Glomerular endothelial cell (primary cell): ENCODE measurements at regions not wholly inside any gene's neighbourhood (a gene's known extent, or its start where the extent isn't known, plus 50 kb on each side); places are given as distances from the start of the nearest gene placed in this dataset.
"Not testable (repeated sequence)": the region's sequence is repeated elsewhere in the genome, so short reads cannot be mapped to it uniquely, and the experiment has no call there.

ENCODE experiments used
- DNase-seq: peaks from one replicate; pipeline ENCODE4 v3.0.0-alpha.2; 2011; ENCODE audit warnings: low read depth, low spot score; ENCODE audit errors: extremely low read depth

DNA sequence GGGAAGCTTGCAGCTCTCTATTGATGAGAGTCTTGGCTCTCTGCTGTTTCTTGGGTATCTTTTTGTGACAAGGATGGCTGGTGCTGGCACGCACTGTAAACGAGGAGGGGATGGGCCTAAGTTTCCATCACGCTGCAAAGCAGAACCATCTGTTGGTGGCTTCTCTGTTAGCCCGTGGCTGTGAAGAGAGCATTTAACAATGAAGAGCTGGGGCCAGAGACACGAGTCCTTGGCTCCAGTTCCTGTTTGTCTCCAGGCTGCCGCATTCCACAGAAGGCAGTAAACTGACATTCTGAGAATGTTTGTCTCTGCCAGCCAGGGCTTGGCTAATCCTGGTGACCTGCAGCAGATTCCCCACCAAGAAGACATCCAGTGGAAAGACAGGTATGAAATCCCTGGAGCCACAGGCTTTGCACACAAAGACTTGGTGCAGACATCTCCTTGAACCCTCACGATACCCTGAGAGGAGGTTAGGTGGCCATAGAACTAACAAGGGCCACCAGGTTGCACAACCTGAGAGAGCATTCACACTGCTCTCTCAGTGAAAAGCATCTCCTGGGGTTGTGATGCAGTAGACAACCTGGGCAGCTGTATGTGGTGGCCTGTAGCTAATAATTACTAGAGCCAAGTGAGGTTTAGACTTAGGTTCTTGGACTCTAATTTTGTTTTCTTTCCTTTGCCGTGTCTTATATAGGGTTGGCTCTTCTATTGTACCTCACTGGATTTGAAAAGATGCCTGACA lies 130.9 kb downstream of the ASB7 start:
- no peak for DNase-seq

DNA sequence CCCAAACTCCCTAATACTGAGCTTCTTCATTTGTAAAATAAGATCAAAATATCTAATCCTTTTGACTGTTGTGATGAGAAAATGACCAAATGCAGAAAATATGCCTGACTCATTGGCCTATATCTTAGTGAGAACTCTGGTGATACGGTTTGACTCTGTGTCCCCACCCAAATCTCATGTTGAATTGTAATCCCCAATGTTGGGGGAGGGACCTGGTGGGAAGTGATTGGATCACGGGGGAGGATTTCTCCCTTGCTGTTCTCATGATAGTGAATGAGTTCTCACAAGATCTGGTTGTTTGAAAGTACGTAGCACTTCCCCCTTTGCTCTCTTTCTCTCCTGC lies 131.4 kb downstream of the ASB7 start:
- not testable (repeated sequence) for DNase-seq

DNA sequence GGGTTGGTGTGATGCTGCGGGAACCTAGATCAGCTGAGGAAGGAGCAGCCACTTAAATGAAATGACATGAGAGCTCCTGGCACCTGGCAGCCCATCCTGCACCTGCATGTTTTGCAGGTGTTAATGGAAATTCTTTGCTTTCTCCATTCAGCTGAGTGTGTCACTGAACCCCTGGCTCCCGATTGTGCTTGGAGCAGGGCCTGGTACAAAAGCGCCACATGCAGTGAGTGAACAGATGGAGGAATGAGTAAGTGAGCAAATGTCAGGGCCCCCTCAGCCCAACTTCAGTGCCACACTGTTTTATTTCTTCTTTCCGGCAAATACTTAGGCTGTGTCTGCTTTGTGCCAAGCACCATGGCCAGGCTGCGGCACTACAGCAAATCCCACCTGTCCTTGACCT lies 132.2 kb downstream of the ASB7 start:
- DNase-seq = no peak

DNA sequence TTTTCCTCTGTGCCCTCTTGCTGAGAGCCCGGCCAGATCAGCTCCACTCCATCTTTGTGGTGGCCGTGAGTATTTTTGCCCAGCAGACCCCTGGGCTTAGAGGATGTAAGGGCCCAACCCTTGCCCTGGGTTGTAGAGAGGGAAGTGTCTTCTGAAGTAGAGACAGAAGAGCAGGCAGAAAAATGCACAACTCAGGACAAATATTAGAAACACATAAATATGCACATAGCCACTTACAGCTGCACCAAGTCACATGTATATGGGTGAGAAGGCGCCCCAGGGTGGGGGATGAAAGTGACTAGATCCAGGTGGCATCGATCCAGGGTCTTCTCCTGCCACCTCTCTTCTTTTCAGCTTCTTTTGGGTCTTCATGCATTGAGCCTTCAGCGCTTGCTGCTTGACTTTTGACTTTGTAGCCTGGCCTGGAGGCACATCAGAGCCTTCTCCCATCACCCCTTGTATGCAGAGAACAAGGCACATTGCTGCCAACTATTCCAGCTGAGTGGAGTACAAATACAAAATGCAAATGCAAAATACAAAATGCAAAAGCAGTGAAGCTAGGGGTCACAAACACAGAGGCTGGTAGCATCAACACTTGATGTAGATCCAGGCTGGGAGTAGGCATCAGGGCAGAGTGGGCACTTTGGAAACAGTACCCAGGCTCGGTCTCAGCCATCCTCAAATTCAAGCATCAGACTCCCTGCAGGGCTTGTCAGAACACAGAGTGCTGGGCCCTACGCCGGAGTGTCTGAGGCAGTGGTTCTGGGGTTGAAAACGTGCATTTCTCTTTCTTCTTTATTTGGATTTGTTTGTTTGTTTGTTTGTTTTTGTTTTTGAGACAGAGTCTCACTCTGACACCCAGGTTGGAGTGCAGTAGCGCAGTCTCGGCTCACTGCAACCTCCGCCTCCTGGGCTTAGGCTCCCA lies 133.0 kb downstream of the ASB7 start:
- no peak for DNase-seq

DNA sequence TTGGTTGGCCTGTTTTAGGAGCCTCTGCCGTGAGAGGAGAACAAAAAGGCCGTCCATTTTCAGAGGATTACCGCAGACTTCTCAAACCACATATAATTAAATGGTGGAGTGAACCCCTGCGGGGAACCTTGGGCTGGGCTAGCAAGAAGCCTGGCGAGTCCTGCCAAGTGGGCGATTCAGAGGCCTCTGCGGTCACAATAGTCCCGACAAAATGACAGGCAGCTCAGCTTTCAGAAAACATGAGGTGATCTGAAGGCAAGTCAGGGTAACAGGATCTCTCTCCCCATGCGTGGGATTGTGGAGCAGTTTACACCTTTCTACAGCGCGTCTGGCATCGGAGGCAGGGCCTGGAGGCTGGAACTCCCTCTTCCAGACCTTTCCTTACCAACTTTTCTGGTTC lies 134.8 kb downstream of the ASB7 start:
- no peak for DNase-seq

DNA sequence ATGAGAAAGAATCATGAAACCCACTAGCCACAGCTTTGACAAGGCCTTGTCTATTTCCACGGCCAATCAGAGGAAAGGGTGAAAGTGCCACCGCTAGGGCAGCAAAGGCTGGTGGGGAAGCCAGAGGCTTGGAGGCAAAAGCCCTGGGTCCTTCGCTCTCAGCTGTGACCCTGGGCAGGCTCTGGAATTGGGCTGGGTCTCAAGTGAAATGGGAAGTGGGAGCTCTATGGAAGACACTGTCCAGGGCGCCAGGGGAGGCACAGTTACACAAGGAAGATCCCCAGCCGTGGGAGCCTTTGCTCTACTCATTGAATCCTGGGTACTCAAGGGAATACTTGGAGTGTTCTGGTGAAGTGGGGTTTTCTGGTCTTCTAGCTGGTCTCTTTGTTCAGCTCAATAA lies 136.2 kb downstream of the ASB7 start:
- no peak for DNase-seq

DNA sequence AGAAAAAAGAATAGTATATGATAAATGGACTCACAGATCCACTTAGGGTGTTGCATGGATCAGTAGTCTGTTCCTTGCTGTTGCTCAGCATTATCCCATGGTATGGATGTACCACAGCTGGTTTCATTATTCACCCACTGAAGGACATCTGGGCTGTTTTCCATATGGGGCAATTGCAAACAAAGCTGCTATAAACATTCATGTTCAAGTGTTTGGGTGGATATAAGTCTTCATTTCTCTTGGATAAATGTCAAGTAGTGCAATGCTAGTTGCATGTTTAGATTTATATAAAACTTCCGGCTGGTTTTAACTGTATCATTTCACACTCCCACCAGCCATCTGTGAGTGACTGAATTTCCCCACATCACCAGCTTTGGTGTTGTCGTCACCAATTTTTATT lies 137.7 kb downstream of the ASB7 start:
- no peak for DNase-seq

DNA sequence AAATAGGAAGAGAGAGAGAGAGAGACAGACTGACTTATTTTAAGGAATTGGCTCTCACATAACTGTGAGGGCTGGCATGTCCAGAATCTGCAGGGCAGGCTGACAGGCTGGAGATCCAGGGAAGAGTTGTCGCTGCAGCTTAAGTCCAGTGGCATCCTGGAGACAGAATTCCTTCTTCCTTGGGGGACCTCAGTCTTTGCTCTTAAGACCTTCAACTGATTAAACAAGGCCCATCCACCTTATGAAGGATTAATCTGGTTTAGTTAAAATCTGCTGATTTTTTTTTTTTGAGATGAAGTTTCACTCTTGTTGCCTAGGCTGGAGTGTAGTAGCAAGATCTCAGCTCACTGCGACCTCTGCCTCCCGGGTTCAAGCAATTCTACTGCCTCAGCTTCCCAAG lies 128.0 kb upstream of the ALDH1A3 start:
- no peak for DNase-seq

DNA sequence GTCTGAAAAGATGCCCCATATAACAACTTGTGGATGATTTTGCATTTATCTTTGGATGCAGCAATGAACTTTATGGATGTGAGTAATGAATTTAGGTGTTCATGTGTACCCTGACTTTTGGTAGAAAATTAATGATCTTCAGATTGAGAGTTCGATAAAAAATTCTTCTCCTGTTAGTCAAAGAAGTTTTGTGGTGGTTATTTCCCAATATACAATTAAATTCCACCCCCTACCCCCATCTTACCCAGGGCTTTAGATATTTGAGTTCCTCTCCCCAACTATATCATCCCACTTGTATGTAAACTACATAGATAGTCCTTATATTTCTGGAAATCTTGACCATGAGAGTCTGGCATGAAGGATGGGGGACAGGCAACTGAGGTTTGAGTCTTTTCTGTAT lies 126.1 kb upstream of the ALDH1A3 start:
- no peak for DNase-seq

DNA sequence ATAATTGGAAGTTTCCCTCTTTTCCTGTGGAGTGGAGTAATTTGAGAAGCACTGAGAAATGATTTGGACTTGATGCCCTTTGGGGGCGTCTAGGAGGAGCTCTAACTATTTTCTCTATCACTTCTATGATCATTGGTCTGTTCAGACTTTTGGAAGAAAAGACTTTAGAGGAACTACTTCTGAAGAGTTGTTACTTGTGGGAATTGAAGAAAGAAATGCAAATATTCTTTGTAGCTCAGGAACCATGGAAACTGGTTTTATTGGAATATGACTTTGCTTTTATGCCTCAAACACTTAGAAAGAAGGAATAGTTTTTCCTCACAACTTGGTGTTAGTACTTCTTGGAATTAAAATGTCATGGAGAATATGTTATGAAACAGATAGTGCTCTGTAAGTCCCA lies 122.0 kb upstream of the ALDH1A3 start:
- no peak for DNase-seq

DNA sequence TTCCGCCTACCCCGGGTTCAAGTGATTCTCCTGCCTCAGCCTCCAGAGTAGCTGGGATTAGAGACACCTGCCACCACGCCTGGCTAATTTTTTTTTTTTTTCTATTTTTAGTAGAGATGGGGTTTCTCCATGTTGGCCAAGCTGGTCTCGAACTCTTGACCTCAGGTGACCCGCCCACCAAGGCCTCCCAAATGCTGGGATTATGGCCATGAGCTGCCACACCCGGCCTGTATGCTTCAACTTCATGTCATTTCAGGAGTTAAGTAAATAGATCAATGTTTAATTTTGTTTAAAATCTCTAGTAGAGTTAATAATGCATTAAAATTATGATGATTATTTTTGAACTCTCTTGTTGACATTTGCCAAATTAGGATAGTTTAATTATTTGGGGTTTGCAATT lies 121.1 kb upstream of the ALDH1A3 start:
- DNase-seq = no peak

DNA sequence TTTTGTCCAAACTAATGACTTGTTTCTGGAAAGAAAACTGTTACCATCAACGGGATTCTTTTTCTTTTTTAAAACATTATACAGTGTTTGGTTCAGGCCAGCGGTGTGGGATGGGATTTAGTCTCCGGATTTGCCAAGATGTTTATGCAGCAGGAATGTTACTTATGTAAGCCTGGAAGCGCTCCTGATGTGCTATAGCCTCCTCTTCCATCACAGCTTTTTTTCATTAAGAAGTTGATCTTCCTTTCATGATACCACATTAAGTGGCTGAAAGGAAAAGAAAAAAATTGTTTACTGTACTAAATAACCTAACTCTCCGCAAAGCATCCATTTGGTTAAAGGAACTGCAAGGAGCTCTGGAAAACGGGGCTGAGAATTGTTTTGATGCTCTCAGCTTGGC lies 120.5 kb upstream of the ALDH1A3 start:
- no peak for DNase-seq

DNA sequence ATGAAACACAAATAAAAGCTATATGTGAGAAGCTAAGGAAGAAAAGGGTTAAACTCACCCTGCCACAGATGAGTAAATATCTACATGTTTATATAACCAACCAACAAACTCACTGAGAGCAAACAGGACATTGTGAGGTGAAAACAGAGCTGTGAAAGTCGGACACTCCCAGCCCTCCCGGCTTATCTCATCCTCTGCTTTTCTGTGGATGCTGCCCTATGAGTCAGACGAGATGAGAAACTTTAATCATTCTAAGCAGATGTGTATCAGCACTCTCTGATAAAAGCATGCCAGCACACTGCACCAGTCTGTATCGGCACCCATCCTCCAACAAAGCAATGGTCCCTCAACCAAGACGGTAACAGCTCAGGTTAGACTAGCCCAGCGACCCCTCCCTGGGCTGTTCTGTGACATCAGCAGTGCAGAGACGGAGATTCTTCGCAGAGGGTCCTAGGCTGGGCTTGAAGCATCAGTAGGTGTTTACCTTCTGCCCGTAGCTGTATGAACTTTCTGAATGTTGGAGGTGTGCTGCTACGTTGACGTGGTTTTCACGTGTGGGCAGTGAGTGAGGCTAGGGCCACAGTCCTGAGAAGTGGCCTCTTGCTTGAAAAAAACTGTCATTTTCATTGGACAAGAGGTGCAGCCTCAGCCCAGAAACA lies 119.8 kb upstream of the ALDH1A3 start:
- DNase-seq = no peak

DNA sequence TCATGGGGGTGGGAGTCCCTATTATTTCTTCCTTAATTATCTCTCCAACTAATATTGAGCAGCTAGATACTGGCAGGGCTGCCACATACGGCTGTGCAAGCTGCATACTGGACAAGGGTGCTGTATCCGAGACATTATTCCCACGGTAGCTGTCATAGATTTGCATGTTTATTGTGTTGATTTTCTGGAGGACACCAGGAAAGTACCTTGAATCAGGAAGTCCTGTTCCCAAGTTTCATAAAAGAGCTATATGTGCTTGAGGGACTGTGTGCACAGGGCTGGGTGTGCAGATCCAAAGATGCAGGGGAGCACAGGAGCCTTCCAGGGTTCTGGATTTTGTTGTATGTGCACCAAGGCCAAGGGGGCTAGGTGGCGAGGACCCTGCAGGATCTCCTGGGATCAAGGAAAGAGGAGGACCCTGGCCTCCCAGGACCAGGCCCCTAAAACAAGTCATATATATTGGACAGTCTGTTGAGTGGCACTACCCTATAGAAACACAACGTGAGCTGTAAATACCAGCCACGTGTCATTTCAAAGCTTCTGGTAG lies 119.2 kb upstream of the ALDH1A3 start:
- no peak for DNase-seq

DNA sequence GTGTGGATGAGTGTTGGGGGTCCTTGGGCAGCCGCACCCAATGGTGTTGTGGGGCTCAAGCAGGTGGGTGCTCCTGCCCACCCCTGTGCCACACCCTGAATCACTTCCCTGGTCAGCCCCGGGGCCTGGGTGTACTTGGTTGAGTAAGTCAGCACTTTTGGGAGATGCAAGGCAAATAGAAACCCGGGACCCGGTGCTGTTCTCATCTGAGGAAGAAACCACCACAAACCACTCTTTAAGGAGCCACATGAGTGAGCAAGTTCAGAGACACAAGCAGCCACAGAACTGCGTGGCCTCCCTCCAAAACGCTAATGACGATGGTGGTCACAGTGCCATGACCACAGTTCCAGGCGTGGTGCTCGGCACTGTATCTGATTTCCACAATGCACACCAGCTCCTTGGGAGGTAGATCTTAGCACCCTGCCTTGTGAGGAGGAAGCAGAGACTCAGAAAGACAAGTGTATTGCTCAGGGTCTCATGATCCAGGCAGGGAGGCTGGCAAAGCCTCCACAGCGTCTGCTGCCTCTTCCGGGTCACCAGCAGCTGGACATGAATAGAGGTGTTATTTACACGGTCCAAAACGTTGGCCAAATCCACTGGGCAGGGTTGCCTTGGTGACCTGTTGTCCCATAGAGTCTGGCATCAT lies 118.2 kb upstream of the ALDH1A3 start:
- DNase-seq = no peak

DNA sequence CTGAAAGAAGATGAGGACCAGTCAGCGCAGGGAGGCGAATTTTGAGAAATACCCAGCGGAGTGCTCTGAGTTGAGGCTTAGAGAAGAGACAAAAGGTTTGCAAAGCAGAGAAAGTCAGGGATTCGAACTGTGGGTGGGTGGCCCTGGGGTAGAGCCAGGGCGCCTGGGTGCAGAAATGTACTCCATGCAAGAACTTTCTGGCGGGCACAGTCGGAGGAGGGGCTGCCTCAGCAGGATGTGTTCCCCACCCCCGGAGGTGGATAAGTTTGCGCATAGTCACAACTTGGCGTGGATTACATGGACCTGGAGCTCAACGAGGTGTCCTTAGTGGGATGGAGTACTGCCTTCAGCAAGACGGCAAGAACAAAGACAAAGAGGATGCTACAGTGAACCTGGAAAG lies 117.3 kb upstream of the ALDH1A3 start:
- no peak for DNase-seq

DNA sequence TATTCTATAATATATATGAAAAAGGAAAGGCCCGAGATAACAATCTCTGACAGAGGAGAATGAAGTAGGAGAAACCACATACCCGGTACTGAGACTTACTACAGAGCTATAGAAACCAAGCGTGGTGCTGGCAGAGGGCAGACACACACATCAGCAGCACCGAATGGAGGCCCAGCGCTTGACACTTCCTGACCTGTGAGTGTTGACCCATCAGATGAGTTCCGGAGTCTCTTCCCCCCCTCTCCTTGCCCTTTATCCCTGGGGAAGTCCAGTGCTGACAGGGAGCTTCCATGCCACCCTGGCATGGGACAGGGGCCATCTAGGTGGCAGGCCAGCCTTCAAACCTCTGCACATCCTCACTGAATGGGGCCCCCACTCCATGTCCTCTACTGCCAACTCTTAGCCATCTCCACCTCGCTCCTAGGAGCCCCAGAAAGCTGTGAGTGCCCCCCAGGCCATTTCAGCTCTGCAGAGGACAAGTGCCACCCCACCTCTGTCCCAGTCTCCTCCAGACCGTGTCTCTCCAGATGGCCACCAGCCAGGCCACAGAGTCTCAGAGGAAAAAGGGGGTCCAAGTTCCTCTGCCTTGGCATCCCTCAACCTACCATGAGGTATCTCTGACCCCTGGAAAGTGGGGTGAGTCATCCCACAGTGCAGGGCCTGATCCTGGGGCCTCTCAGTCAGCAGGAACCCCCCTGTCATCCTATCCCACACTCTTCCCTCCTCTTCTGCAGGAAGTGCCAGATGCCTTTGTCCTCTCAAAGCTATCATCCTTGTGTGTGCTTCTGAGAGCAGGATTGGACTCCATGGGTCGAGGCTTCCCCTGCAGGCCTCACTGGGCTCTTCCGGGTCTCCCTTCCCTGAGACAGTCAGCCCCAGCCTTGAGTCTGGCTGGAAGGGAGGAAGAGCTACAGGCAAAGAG lies 116.5 kb upstream of the ALDH1A3 start:
- DNase-seq = no peak

DNA sequence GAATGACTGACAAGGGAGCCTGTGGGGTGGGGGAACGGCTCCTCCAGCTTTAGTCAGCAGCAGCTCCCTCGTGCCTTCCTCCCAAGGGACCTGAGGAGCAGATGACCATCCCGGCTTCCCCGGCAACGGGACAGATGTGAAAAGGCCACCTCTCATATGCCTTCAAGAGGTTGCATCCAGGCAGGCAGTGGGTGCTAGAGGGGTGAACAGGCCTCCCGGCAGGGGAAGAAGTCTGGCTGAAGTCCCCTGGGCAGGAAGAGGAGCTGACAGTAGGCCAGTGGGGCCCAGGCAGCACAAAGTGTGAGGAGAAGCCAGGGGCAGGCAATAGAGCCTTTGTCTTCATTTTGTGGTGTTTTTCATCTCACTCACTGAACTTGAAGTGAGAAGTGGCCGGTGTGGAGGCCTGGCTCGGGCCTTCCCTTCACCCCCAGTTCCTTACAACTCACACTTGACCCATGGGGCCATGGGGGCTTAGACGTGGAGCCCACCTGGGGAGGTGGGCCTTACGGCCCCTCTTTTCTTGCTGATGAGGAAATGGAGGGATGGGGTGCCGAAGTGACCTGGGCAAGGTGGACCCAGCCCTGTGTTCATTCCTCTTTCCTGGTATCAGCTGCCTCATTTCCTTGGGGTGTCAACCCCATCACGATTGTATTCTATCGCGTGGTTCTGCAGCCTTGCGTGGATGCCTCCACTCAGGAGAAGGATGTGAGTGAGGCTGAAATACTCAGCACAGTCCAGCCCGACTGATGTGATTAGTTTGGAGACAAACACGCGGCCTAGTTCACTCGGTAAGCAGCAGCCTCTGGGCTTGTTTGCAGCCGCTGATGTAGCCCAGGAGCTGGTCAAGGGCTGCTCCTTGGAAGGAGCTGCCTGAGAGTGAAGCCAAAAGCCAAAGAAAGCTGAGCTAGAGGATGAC lies 115.5 kb upstream of the ALDH1A3 start:
- DNase-seq = no peak
